ELR (cell line): ENCODE measurements at regions not wholly inside any gene's neighbourhood (a gene's known extent, or its start where the extent isn't known, plus 50 kb on each side); places are given as distances from the start of the nearest gene placed in this dataset.

Source experiments
- DNase-seq: peaks from one replicate; pipeline ENCODE4 v3.0.0-alpha.2; 2015; ENCODE audit warnings: low read depth

- no peak for DNase-seq
Observed at GRCh38 chr2:236974752-236975151, 110.9 kb upstream of the COPS8 start.

GRCh38 chr2:236975766-236976165 lies 109.9 kb upstream of the COPS8 start:
- no peak for DNase-seq

GRCh38 chr2:236976266-236977062 lies 109.2 kb upstream of the COPS8 start:
- no peak for DNase-seq

- no peak for DNase-seq
Observed at GRCh38 chr2:236977063-236977851, 108.4 kb upstream of the COPS8 start.

GRCh38 chr2:236977852-236978398 lies 107.8 kb upstream of the COPS8 start:
- DNase-seq: no peak

GRCh38 chr2:236979664-236980063 lies 106.0 kb upstream of the COPS8 start:
- no peak for DNase-seq

- no peak for DNase-seq
Observed at GRCh38 chr2:236980961-236981360, 104.7 kb upstream of the COPS8 start.

GRCh38 chr2:236981701-236982485 lies 103.8 kb upstream of the COPS8 start:
- no peak for DNase-seq

- DNase-seq: no peak
Observed at GRCh38 chr2:236982693-236983455, 102.8 kb upstream of the COPS8 start.

- no peak for DNase-seq
Observed at GRCh38 chr2:236984046-236984445, 101.6 kb upstream of the COPS8 start.

GRCh38 chr2:236985761-236986339 lies 99.8 kb upstream of the COPS8 start:
- DNase-seq: no peak

GRCh38 chr2:236986524-236987330 lies 99.0 kb upstream of the COPS8 start:
- no peak for DNase-seq

- DNase-seq: no peak
Observed at GRCh38 chr2:236988216-236988615, 97.5 kb upstream of the COPS8 start.

GRCh38 chr2:236988690-236989624 lies 96.7 kb upstream of the COPS8 start:
- DNase-seq: no peak

- no peak for DNase-seq
Observed at GRCh38 chr2:236990552-236990951, 95.1 kb upstream of the COPS8 start.

GRCh38 chr2:236991874-236992273 lies 93.8 kb upstream of the COPS8 start:
- no peak for DNase-seq

- no peak for DNase-seq
Observed at GRCh38 chr2:236993286-236993685, 92.4 kb upstream of the COPS8 start.

- no peak for DNase-seq
Observed at GRCh38 chr2:236994361-236994760, 91.3 kb upstream of the COPS8 start.

GRCh38 chr2:236997069-236997715 lies 88.5 kb upstream of the COPS8 start:
- no peak for DNase-seq
